Body of pancreas (tissue), 4 donors: ENCODE measurements at regions not wholly inside any gene's neighbourhood (a gene's known extent, or its start where the extent isn't known, plus 50 kb on each side); places are given as distances from the start of the nearest gene placed in this dataset.

Source experiments
- POLR2A ChIP-seq, 3 donors: fragments of 450-650 bp; IDR thresholded peaks; one replicate each; pipeline ENCODE4 v1.6.1; 2016; ENCODE audit warnings: antibody characterized with exemption in 3 of 3, mild to moderate bottlenecking in 2 of 3
- TF ChIP-seq, protein P1 (sequence below), 7 experiments: fragments of 450-650 bp in 4 of 7; fragments of 200-600 bp in 3 of 7; sonication (generic) in 3 of 7; IDR thresholded peaks; one replicate each; pipeline ENCODE4 v1.5.1; 2016 to 2019; ENCODE audit warnings: antibody characterized with exemption in 7 of 7

GRCh38 chr1:229985613-229986010 is 81.4 kb upstream of the GALNT2 start:
- no peak for TF ChIP-seq POLR2A (IDR thresholded peaks at IDR 0.05)
- TF ChIP-seq, protein P1, sequence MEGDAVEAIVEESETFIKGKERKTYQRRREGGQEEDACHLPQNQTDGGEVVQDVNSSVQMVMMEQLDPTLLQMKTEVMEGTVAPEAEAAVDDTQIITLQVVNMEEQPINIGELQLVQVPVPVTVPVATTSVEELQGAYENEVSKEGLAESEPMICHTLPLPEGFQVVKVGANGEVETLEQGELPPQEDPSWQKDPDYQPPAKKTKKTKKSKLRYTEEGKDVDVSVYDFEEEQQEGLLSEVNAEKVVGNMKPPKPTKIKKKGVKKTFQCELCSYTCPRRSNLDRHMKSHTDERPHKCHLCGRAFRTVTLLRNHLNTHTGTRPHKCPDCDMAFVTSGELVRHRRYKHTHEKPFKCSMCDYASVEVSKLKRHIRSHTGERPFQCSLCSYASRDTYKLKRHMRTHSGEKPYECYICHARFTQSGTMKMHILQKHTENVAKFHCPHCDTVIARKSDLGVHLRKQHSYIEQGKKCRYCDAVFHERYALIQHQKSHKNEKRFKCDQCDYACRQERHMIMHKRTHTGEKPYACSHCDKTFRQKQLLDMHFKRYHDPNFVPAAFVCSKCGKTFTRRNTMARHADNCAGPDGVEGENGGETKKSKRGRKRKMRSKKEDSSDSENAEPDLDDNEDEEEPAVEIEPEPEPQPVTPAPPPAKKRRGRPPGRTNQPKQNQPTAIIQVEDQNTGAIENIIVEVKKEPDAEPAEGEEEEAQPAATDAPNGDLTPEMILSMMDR (IDR thresholded peaks at IDR 0.05): no peak
